Transverse colon (tissue), 4 donors: ENCODE measurements at regions not wholly inside any gene's neighbourhood (a gene's known extent, or its start where the extent isn't known, plus 50 kb on each side); places are given as distances from the start of the nearest gene placed in this dataset.
"Not testable (repeated sequence)": the region's sequence is repeated elsewhere in the genome, so short reads cannot be mapped to it uniquely, and the experiment has no call there.

ENCODE experiments used
- CTCF ChIP-seq, 5 experiments: fragments of 200-600 bp in 3 of 5; fragments of 450-650 bp in 2 of 5; sonication (generic) in 3 of 5; IDR thresholded peaks; 1 replicate in 2 of 5; 2 replicates in 3 of 5; pipeline ENCODE4 v1.5.1; 2016 to 2017; ENCODE audit warnings: antibody characterized with exemption in 5 of 5, inconsistent platforms in 3 of 5, mild to moderate bottlenecking in 2 of 5, moderate library complexity in 1 of 5
- EP300 ChIP-seq: sonication (generic); formaldehyde crosslinking; IDR thresholded peaks from one replicate; pipeline ENCODE4 v1.6.1; 2017; ENCODE audit warnings: antibody characterized with exemption, low read depth
- POLR2A ChIP-seq: fragments of 450-650 bp; IDR thresholded peaks from one replicate; pipeline ENCODE4 v1.6.1; 2016; ENCODE audit warnings: antibody characterized with exemption, mild to moderate bottlenecking, moderate library complexity
- POLR2AphosphoS5 ChIP-seq, 3 donors: sonication (generic); formaldehyde crosslinking; IDR thresholded peaks; one replicate each; pipeline ENCODE4 v1.6.1; 2016; ENCODE audit warnings: antibody characterized with exemption in 3 of 3

DNA sequence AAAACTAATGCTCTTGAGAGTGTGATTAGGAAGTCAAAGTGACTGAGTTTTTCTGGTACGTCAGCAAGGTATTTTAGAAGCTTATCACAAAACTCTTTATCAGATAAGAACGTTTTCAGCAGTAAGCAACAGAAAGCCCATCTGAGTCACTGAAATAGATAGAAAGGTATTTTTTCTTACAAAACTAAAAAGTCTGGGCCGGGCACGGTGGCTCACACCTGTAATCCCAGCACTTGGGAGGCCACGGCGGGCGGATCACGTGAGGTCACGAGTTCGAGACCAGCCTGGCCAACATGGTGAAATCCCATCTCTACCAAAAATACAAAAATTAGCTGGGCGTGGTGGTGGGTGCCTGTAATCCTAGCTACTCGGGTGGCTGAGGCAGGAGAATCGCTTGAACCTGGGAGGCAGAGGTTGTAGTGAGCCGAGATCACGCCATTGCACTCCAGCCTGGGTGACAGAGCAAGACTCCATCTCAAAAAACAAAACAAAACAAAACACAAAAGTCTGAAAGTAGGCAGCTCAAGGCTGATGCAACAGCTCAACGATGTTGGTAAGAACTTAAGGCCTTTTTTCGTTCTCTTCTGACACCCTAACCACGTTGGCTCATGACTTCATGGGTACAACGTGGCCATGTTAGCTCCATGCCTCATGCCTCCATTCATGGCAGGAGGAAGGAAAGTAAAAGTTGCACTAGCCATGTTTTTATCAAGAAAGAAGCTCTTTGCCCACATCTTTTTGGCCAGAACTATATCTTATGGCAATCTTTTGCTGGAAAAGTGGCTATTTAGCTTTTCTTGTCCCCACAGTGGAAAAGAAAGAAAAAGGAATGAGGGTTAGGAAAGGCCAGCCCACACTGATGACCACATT, 129.6 kb downstream of the MAP3K7 start:
- not testable (repeated sequence) for TF ChIP-seq CTCF (IDR thresholded peaks at IDR 0.05); POLR2A; EP300; POLR2AphosphoS5 (IDR thresholded peaks at IDR 0.05)
